AG04450 (cell line): ENCODE measurements at regions not wholly inside any gene's neighbourhood (a gene's known extent, or its start where the extent isn't known, plus 50 kb on each side); places are given as distances from the start of the nearest gene placed in this dataset.

Source experiments
- CTCF ChIA-PET: fragments of 300-600, 350-600 bp; formaldehyde crosslinking; extraction: SDS; loops from one replicate; lab custom pipeline; 2022; ENCODE audit warnings: antibody characterized with exemption, inconsistent platforms; lab: Charles Lee
- POLR2A ChIA-PET: fragments of 350-600 bp; formaldehyde crosslinking; extraction: SDS; loops from one replicate; lab custom pipeline; 2021; ENCODE audit warnings: antibody characterized with exemption, inconsistent platforms; lab: Yijun Ruan, JAX
- DNase-seq: peaks from one replicate; pipeline ENCODE4 v3.0.0-alpha.2; 2011; ENCODE audit warnings: low read depth, low spot score
- H3K27ac ChIP-seq: one replicate; pipeline ENCODE4 v1.5.1; 2012; ENCODE audit warnings: low read depth, low read length, control low read depth
- H3K27me3 ChIP-seq: one replicate; pipeline ENCODE4 v1.6.0; 2012; ENCODE audit warnings: low read length; ENCODE audit not compliant: control insufficient read depth, insufficient read depth
- H3K4me3 ChIP-seq: 2 replicates; pipeline ENCODE4 v1.5.1; 2011; ENCODE audit warnings: mild to moderate bottlenecking, low read depth, low read length, control low read depth
- H3K9me3 ChIP-seq: 2 replicates; pipeline ENCODE4 v1.5.1; 2012; ENCODE audit warnings: low read length; ENCODE audit not compliant: control insufficient read depth, insufficient read depth
- TF ChIP-seq, protein P1 (sequence below): IDR thresholded peaks from 2 replicates; pipeline ENCODE4 v1.5.1; 2011; ENCODE audit warnings: low read depth, low read length, control low read depth, inconsistent platforms

DNA sequence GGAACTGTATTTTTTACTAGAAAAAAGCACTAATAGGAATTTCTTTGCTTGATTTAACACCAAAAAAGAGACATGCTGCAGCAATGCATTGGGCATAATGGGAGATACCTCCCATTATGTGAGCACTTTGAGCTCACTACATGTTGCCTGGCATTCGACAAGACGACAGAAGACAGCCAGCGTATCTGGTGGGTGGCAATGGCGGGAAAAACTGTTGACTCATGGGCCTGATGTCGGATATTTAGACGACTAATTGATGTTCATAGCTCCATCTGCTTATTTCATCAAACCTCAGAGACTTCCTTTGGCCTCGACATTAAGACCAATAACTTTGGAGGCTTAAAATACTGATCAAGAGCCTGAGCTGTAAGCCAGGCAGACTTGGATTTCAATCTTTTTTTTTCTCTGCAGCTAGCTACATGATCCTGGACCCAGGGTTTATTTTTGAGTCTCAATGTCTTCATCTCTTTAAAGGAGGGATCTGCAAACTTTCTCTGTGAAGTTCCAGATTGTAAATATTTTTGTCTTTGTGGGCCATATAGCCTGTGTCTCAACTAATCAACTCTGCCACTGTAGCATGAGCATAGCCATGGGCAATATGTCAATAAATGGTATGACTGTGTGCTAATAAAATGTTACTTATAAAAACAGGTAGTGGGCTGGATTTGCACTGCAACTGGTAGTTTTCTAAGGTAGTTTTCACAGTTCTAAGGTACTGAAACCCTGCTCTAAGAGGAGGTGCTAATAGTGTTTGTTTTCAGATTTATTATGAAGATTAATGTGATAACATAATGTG lies 375.1 kb downstream of the METTL15 start:
- no peaks in the 10 kb centered on the region for H3K9me3 ChIP-seq
- CTCF ChIA-PET, result interaction anchor here (0.5 kb wide), 1 partner anchor 634 kb away, joined by 4 read pairs; no protein-coding TSS in a partner anchor
- H3K27ac ChIP-seq, result no peak overlapping the region
- no peaks in the 10 kb centered on the region for H3K27me3 ChIP-seq
- H3K4me3 ChIP-seq, result no peak overlapping the region
- DNase-seq, result no peak
- POLR2A ChIA-PET, result interaction anchor here (0.7 to 0.8 kb wide), 2 partner anchors 788 to 1059 kb away, joined by 3 read pairs; no protein-coding TSS in a partner anchor
- TF ChIP-seq, protein P1, sequence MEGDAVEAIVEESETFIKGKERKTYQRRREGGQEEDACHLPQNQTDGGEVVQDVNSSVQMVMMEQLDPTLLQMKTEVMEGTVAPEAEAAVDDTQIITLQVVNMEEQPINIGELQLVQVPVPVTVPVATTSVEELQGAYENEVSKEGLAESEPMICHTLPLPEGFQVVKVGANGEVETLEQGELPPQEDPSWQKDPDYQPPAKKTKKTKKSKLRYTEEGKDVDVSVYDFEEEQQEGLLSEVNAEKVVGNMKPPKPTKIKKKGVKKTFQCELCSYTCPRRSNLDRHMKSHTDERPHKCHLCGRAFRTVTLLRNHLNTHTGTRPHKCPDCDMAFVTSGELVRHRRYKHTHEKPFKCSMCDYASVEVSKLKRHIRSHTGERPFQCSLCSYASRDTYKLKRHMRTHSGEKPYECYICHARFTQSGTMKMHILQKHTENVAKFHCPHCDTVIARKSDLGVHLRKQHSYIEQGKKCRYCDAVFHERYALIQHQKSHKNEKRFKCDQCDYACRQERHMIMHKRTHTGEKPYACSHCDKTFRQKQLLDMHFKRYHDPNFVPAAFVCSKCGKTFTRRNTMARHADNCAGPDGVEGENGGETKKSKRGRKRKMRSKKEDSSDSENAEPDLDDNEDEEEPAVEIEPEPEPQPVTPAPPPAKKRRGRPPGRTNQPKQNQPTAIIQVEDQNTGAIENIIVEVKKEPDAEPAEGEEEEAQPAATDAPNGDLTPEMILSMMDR, result no peak

DNA sequence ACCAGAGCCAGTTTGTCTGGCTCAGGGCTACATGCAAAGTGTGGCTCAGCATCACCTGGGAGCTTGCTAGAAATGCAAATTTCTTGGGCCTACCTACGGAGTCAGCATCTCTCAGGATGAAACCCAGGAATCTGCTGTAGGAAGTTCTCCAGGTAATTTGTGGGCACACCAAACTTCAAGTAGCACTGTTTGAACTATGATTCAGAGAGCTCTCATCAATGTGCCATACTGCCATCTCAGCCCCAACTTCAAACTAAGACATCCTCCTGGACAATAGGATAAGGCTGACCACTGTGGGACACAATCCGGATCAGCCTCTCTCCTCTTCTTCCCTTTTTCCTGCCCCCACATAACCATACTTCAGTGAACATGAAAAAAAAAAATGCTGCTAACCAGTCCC lies 374.5 kb downstream of the METTL15 start:
- Histone ChIP-seq H3K4me3 (no peak overlapping the region), H3K9me3 (no peaks in the 10 kb centered on the region), H3K27me3 (no peaks in the 10 kb centered on the region), H3K27ac (no peak overlapping the region)
- no peak for DNase-seq
- ChIA-PET CTCF (no interaction called here), POLR2A (interaction anchor here (0.8 kb wide), 1 partner anchor 787 kb away, joined by 3 read pairs; no protein-coding TSS in a partner anchor)
- TF ChIP-seq, protein P1, result no peak

DNA sequence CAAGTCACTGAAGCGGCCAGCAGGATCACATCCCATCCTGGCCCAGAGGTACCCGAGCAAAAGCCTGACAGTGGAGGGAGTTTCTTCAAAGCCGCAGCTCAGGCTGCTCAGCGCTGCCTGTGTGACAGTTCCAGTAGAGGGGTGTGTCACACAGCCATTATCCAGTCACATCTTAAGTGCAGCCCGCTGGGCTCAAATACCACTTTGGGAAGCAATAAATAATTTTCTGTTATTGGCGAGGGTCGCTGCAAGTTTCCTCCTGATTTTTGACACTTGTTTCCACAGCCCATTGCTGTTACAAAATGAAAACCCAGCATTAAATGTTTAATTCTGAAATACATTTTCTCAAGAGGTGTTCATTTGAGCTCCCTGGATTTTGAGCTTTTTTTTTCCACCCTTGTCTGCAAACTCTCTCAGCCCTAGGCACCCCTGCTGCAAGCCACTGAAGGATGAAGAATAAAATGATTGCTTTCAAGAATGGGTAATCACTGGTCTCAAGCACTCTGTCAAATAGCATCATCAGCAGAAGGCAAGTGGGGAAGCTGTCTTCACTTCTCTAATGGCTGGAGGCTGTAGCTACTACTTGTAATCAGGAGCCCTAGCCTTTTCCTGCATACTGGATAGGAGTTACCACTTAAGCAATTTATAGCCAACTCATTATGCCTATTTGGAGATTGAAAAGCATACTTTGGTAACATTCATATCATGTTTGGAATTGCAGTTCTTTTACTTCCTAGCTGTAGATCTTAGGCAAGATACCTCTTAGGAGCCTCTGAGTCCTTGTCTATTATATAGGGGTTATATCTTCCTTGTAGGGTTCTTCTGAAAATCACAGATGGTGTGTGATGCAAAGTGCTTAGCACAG lies 373.7 kb downstream of the METTL15 start:
- H3K27me3 ChIP-seq, result no peaks in the 10 kb centered on the region
- TF ChIP-seq, protein P1, result no peak
- POLR2A ChIA-PET, result no interaction called here
- H3K4me3 ChIP-seq, result no peak overlapping the region
- no peaks in the 10 kb centered on the region for H3K9me3 ChIP-seq
- DNase-seq, result no peak
- no peak overlapping the region for H3K27ac ChIP-seq
- CTCF ChIA-PET, result no interaction called here

DNA sequence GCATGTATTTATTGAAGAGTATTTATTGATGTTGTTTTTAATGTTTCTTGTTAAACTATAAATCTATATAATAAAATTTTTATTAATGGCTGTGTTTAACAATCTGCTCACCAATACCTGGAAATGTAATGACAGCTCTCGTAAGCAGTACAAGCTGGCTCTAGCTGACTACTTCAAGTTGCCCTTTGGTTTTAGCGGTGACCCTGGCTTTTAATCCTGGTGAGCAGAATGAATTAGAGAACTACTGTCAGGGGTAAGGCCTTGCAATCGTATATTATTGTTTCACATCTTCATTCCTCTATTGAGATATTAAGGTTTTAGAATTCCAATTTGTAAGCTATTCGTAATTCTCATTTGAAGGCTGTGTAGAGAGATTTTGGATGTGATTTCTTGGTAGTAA lies 372.2 kb downstream of the METTL15 start:
- Histone ChIP-seq H3K9me3 (no peaks in the 10 kb centered on the region), H3K27me3 (no peaks in the 10 kb centered on the region), H3K27ac (no peak overlapping the region), H3K4me3 (no peak overlapping the region)
- TF ChIP-seq, protein P1, result no peak
- ChIA-PET CTCF (no interaction called here), POLR2A (no interaction called here)
- DNase-seq, result no peak

DNA sequence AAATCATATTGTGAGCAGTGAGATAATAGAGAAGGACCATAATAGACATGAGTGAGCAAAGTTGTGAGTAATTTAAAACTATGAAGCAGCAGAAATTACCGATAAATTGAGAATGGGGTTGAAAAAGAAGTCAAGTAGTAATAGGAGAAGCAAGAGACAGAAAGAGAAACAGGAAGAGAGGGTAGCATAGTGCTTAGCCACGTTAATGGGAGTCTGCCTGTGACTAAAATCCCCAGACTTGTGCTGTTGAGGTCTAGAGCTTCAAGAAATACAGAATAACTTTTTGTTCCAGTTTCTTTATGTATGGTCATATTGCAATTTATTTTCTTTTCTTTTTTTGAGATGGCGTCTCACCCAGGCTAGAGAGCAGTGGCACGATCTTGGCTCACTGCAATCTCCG lies 368.7 kb downstream of the METTL15 start:
- Histone ChIP-seq H3K4me3 (no peak overlapping the region), H3K9me3 (no peaks in the 10 kb centered on the region), H3K27ac (no peak overlapping the region), H3K27me3 (no peaks in the 10 kb centered on the region)
- TF ChIP-seq, protein P1, result no peak
- ChIA-PET CTCF (no interaction called here), POLR2A (no interaction called here)
- DNase-seq, result no peak
